ENCODE measurements at regions not wholly inside any gene's neighbourhood (a gene's known extent, or its start where the extent isn't known, plus 50 kb on each side); places are given as distances from the start of the nearest gene placed in this dataset.

DNA sequence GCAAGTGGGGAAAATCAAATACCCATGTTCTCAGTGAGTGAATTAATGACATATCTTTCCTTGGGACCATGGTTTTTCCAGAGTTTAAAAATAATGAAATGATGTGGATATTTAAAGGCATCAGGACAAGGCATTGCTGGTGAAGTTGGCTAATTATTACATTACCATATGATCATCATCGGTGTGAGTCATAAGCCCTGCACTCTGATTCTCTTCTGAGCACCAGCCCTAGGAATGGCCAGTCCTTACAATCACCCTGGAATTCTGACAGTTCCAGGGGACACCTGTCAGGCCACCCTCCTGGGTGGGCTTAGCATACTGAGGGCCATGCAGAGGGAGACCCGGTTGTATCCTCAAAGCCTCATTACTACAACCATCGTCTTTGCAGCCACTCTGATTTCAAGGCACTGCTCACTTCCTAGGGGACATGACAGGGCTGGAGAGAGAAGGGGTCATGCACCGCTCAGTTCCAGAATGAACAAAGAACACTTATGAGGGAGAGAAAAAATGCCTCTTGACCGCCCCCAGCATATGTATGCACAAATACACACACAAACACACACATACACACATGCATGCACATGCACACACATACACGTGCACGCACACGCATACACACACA, 365.0 kb downstream of the MIAT start:
- TF ChIP-seq, protein P1, sequence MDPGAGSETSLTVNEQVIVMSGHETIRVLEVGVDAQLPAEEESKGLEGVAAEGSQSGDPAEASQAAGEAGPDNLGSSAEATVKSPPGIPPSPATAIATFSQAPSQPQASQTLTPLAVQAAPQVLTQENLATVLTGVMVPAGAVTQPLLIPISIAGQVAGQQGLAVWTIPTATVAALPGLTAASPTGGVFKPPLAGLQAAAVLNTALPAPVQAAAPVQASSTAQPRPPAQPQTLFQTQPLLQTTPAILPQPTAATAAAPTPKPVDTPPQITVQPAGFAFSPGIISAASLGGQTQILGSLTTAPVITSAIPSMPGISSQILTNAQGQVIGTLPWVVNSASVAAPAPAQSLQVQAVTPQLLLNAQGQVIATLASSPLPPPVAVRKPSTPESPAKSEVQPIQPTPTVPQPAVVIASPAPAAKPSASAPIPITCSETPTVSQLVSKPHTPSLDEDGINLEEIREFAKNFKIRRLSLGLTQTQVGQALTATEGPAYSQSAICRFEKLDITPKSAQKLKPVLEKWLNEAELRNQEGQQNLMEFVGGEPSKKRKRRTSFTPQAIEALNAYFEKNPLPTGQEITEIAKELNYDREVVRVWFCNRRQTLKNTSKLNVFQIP (CRISPR knock-in tag; IDR thresholded peaks at IDR 0.05; ENCODE audit: borderline replicate concordance, low read depth): no peak
- TF ChIP-seq ZFP3 (CRISPR knock-in tag; IDR thresholded peaks at IDR 0.05) (no peak), ZFP30 (CRISPR knock-in tag; IDR thresholded peaks at IDR 0.05) (no peak), ISL1 (CRISPR knock-in tag; IDR thresholded peaks at IDR 0.05) (no peak), SNAI2 (CRISPR knock-in tag; IDR thresholded peaks at IDR 0.05) (no peak), ESRRG (CRISPR knock-in tag; IDR thresholded peaks at IDR 0.05) (no peak), GLIS3 (CRISPR knock-in tag; IDR thresholded peaks at IDR 0.05) (no peak), BACH2 (CRISPR knock-in tag; IDR thresholded peaks at IDR 0.05; ENCODE audit: borderline replicate concordance) (no peak), ZNF8 (CRISPR knock-in tag; IDR thresholded peaks at IDR 0.05) (no peak)
- TF ChIP-seq, protein P2, sequence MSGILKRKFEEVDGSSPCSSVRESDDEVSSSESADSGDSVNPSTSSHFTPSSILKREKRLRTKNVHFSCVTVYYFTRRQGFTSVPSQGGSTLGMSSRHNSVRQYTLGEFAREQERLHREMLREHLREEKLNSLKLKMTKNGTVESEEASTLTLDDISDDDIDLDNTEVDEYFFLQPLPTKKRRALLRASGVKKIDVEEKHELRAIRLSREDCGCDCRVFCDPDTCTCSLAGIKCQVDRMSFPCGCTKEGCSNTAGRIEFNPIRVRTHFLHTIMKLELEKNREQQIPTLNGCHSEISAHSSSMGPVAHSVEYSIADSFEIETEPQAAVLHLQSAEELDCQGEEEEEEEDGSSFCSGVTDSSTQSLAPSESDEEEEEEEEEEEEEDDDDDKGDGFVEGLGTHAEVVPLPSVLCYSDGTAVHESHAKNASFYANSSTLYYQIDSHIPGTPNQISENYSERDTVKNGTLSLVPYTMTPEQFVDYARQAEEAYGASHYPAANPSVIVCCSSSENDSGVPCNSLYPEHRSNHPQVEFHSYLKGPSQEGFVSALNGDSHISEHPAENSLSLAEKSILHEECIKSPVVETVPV (CRISPR knock-in tag; IDR thresholded peaks at IDR 0.05): no peak
- ATAC-seq: no peak

DNA sequence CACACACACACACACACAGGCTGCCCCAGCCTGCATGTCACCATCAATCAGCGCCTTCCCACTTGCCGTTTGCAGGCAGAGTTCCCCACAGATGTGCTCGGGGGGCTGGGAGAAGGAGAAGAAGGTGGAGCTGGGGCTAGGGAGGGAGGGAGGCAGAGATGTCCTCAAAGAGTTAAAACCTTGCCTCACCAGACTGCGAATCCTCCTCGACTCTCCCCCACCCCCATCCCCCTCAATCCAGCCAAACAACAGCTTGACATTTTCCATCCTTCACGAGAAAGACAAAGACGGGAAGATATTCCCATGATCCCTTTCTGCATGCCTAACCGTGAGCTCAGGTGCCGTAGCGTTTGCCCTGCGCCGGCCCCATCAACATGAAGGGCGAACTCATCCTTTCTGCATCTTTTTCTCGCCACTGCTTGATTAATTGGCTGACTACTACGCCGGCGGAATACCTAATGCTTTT, 365.5 kb downstream of the MIAT start:
- no peak for ATAC-seq

DNA sequence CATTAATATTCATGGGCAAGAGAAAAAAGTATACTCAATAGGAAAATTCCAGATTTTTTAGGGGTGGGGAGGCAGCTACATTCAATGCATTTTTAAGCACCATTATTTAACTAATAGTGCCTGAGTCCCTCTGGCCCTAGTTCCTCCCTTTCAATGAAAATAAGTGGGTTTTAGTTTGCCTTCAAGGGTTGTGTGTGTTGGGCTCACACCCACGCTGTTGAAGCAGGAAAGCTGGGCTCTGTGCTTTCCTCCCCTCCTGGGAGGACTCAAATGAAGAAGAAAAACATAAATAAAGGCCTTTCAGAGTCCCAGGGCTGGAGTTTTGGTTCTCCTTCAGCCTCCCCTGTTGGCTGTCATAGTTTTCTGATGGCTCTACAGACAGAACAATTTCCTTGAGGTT, 366.2 kb downstream of the MIAT start:
- no peak for ATAC-seq
- TF ChIP-seq ISL1 (CRISPR knock-in tag; IDR thresholded peaks at IDR 0.05) (no peak), TCF4 (CRISPR knock-in tag; IDR thresholded peaks at IDR 0.05; ENCODE audit: borderline replicate concordance) (no peak), ZNF565 (CRISPR knock-in tag; conservative IDR thresholded peaks at IDR 0.05; ENCODE audit: low read depth) (no peak), OSR1 (CRISPR knock-in tag; IDR thresholded peaks at IDR 0.05) (no peak)
- TF ChIP-seq, protein P3, sequence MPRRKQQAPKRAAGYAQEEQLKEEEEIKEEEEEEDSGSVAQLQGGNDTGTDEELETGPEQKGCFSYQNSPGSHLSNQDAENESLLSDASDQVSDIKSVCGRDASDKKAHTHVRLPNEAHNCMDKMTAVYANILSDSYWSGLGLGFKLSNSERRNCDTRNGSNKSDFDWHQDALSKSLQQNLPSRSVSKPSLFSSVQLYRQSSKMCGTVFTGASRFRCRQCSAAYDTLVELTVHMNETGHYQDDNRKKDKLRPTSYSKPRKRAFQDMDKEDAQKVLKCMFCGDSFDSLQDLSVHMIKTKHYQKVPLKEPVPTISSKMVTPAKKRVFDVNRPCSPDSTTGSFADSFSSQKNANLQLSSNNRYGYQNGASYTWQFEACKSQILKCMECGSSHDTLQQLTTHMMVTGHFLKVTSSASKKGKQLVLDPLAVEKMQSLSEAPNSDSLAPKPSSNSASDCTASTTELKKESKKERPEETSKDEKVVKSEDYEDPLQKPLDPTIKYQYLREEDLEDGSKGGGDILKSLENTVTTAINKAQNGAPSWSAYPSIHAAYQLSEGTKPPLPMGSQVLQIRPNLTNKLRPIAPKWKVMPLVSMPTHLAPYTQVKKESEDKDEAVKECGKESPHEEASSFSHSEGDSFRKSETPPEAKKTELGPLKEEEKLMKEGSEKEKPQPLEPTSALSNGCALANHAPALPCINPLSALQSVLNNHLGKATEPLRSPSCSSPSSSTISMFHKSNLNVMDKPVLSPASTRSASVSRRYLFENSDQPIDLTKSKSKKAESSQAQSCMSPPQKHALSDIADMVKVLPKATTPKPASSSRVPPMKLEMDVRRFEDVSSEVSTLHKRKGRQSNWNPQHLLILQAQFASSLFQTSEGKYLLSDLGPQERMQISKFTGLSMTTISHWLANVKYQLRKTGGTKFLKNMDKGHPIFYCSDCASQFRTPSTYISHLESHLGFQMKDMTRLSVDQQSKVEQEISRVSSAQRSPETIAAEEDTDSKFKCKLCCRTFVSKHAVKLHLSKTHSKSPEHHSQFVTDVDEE (CRISPR knock-in tag; IDR thresholded peaks at IDR 0.05): no peak
- TF ChIP-seq, protein P1 (CRISPR knock-in tag; IDR thresholded peaks at IDR 0.05; ENCODE audit: borderline replicate concordance, low read depth): no peak

More for the DNA sequence above, 365.5 kb downstream of the MIAT start:
- TF ChIP-seq CSDC2 (CRISPR knock-in tag; IDR thresholded peaks at IDR 0.05) (no peak), ZNF8 (CRISPR knock-in tag; IDR thresholded peaks at IDR 0.05) (no peak)
- TF ChIP-seq, protein P2 (CRISPR knock-in tag; IDR thresholded peaks at IDR 0.05): no peak

DNA sequence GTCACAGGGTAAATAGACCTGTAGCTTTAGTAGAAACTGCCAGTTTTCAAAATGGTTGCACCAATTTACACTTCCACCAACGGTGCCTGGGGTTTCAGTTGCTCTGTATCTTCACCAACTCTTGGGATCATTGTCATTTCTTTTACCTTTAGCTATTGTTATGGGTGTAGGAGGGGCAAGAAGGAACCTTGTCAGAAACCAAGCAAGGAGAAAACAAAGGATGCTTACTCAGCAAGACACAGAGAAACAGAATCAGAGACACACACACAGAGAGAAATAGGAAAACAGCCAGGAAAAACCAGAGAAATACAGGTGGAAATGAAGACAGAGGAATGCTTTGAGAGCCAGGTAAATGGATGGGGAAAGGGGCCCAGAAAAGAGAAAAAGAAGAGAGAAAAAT, 367.6 kb downstream of the MIAT start:
- ATAC-seq: no peak
- TF ChIP-seq, protein P4, sequence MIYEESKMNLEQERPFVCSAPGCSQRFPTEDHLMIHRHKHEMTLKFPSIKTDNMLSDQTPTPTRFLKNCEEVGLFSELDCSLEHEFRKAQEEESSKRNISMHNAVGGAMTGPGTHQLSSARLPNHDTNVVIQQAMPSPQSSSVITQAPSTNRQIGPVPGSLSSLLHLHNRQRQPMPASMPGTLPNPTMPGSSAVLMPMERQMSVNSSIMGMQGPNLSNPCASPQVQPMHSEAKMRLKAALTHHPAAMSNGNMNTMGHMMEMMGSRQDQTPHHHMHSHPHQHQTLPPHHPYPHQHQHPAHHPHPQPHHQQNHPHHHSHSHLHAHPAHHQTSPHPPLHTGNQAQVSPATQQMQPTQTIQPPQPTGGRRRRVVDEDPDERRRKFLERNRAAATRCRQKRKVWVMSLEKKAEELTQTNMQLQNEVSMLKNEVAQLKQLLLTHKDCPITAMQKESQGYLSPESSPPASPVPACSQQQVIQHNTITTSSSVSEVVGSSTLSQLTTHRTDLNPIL (CRISPR knock-in tag; IDR thresholded peaks at IDR 0.05; ENCODE audit: low read depth): no peak
- no peak for TF ChIP-seq ZNF565 (CRISPR knock-in tag; conservative IDR thresholded peaks at IDR 0.05; ENCODE audit: low read depth)
- no peak for TF ChIP-seq PPARA (CRISPR knock-in tag; IDR thresholded peaks at IDR 0.05; ENCODE audit: borderline replicate concordance)
- no peak for TF ChIP-seq OSR1 (CRISPR knock-in tag; IDR thresholded peaks at IDR 0.05)
- TF ChIP-seq GLIS3 (CRISPR knock-in tag; IDR thresholded peaks at IDR 0.05): no peak
- TF ChIP-seq, protein P3 (CRISPR knock-in tag; IDR thresholded peaks at IDR 0.05): no peak
- no peak for TF ChIP-seq ARNTL (CRISPR knock-in tag; IDR thresholded peaks at IDR 0.05; ENCODE audit: borderline replicate concordance, low read depth)
- TF ChIP-seq ZFP30 (CRISPR knock-in tag; IDR thresholded peaks at IDR 0.05): no peak
- TF ChIP-seq TCF4 (CRISPR knock-in tag; IDR thresholded peaks at IDR 0.05; ENCODE audit: borderline replicate concordance): no peak
- TF ChIP-seq ZC3H10 (CRISPR knock-in tag; IDR thresholded peaks at IDR 0.05): no peak
- no peak for TF ChIP-seq ZNF70 (CRISPR knock-in tag; IDR thresholded peaks at IDR 0.05)
